ENCODE measurements at regions not wholly inside any gene's neighbourhood (a gene's known extent, or its start where the extent isn't known, plus 50 kb on each side); places are given as distances from the start of the nearest gene placed in this dataset.

GRCh38 chr6:134472661-134473060 is 154.7 kb upstream of the SGK1 start:
- no peak for DNase-seq

GRCh38 chr6:134472046-134472445 is 154.1 kb upstream of the SGK1 start:
- DNase-seq, result no peak

- no peak for DNase-seq
Measured at GRCh38 chr6:134470457-134470975, 152.6 kb upstream of the SGK1 start.

GRCh38 chr6:134469702-134470456 is 152.0 kb upstream of the SGK1 start:
- DNase-seq, result no peak

GRCh38 chr6:134468633-134469032 is 150.7 kb upstream of the SGK1 start:
- no peak for DNase-seq

GRCh38 chr6:134467620-134468019 is 149.7 kb upstream of the SGK1 start:
- DNase-seq, result no peak

- no peak for DNase-seq
Measured at GRCh38 chr6:134466771-134467525, 149.0 kb upstream of the SGK1 start.

GRCh38 chr6:134464690-134465411 is 146.9 kb upstream of the SGK1 start:
- DNase-seq, result no peak

- DNase-seq, result no peak
Measured at GRCh38 chr6:134458857-134459657, 141.1 kb upstream of the SGK1 start.

GRCh38 chr6:134457941-134458340 is 140.0 kb upstream of the SGK1 start:
- DNase-seq, result no peak

- no peak for DNase-seq
Measured at GRCh38 chr6:134456226-134456625, 138.3 kb upstream of the SGK1 start.

- DNase-seq, result no peak
Measured at GRCh38 chr6:134455319-134455718, 137.4 kb upstream of the SGK1 start.

GRCh38 chr6:134454794-134455193 is 136.9 kb upstream of the SGK1 start:
- DNase-seq, result no peak

- DNase-seq, result no peak
Measured at GRCh38 chr6:134453792-134454510, 136.0 kb upstream of the SGK1 start.

GRCh38 chr6:134452906-134453305 is 135.0 kb upstream of the SGK1 start:
- no peak for DNase-seq

- DNase-seq, result no peak
Measured at GRCh38 chr6:134451529-134451928, 133.6 kb upstream of the SGK1 start.

GRCh38 chr6:134449781-134450180 is 131.9 kb upstream of the SGK1 start:
- no peak for DNase-seq

GRCh38 chr6:134449004-134449403 is 131.1 kb upstream of the SGK1 start:
- DNase-seq, result no peak

GRCh38 chr6:134447883-134448387 is 130.0 kb upstream of the SGK1 start:
- DNase-seq, result no peak

GRCh38 chr6:134447423-134447822 is 129.5 kb upstream of the SGK1 start:
- no peak for DNase-seq

GRCh38 chr6:134446896-134447295 is 129.0 kb upstream of the SGK1 start:
- DNase-seq, result no peak

Measured in activated T-cell treated with anti-CD3 and anti-CD28 coated beads, Interleukin-2, amount 50 U/mL, for 48 hours (primary cell).